WERI-Rb-1 (cell line): ENCODE measurements at regions not wholly inside any gene's neighbourhood (a gene's known extent, or its start where the extent isn't known, plus 50 kb on each side); places are given as distances from the start of the nearest gene placed in this dataset.
"Not testable (repeated sequence)": the region's sequence is repeated elsewhere in the genome, so short reads cannot be mapped to it uniquely, and the experiment has no call there.

ENCODE experiments used
- DNase-seq: peaks from one replicate; pipeline ENCODE4 v3.0.0-alpha.2; 2020
- H3K27ac ChIP-seq: fragments of 250-450 bp; sonication (Bioruptor Pico); 2 replicates; pipeline ENCODE4 v1.5.1; 2020; ENCODE audit warnings: mild to moderate bottlenecking, moderate library complexity
- H3K27me3 ChIP-seq: fragments of 250-450 bp; sonication (Bioruptor Pico); 2 replicates; pipeline ENCODE4 v1.5.1; 2021; ENCODE audit warnings: mild to moderate bottlenecking, low read depth, moderate library complexity; ENCODE audit not compliant: insufficient read depth, severe bottlenecking
- H3K36me3 ChIP-seq: fragments of 250-450 bp; sonication (Bioruptor Pico); 2 replicates; pipeline ENCODE4 v1.5.1; 2020; ENCODE audit warnings: mild to moderate bottlenecking, moderate library complexity
- H3K4me3 ChIP-seq: 2 replicates; pipeline ENCODE4 v1.5.1; 2011; ENCODE audit warnings: low read depth, mild to moderate bottlenecking, control low read depth, low read length
- H3K9me3 ChIP-seq: fragments of 250-450 bp; sonication (Bioruptor Pico); 2 replicates; pipeline ENCODE4 v1.5.1; 2021; ENCODE audit warnings: mild to moderate bottlenecking, moderate library complexity; ENCODE audit not compliant: severe bottlenecking
- TF ChIP-seq, protein P1 (sequence below): IDR thresholded peaks from 2 replicates; pipeline ENCODE4 v1.5.1; 2011; ENCODE audit warnings: low read depth, mild to moderate bottlenecking, control low read depth, inconsistent platforms, low read length

DNA sequence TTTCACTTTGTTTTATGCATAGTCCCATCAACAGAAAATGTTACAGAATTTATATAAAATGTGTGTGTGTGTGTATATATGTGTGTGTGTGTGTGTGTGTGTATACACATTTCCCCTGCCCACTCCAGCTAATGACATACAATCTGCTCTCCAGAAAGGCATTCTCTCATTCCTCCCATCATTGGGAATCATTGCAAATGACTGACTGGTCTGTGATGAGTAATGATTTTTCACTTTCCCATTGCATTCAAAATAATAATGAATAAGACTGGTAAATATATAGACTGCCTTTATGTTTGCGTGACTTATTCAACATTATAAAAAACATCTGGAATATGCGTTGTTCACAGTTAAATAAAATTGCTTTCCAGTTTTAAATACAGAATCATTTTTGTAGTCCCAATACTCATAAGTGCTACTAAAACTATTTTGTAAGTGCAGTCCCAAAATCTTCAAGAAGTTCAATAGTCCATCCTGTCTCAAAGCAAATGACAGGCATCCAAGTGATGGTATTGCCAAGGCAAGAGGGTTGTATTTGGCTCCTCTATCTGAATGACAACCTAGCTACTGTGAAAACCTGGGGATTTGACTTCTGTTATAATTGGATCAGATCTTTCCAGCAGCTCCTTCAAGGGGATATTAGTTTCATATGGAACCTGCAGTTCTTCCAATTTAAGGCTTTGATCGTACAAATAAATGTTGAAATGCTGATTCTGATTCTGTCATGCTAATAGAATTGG, 150.9 kb downstream of the POLR1F start:
- H3K4me3 ChIP-seq, result no peak overlapping the region
- no peak overlapping the region for H3K27ac ChIP-seq
- no peak for DNase-seq
- H3K9me3 ChIP-seq, result no peaks in the 10 kb centered on the region
- H3K27me3 ChIP-seq, result no peaks in the 10 kb centered on the region
- H3K36me3 ChIP-seq, result no peaks in the 10 kb centered on the region
- TF ChIP-seq, protein P1, sequence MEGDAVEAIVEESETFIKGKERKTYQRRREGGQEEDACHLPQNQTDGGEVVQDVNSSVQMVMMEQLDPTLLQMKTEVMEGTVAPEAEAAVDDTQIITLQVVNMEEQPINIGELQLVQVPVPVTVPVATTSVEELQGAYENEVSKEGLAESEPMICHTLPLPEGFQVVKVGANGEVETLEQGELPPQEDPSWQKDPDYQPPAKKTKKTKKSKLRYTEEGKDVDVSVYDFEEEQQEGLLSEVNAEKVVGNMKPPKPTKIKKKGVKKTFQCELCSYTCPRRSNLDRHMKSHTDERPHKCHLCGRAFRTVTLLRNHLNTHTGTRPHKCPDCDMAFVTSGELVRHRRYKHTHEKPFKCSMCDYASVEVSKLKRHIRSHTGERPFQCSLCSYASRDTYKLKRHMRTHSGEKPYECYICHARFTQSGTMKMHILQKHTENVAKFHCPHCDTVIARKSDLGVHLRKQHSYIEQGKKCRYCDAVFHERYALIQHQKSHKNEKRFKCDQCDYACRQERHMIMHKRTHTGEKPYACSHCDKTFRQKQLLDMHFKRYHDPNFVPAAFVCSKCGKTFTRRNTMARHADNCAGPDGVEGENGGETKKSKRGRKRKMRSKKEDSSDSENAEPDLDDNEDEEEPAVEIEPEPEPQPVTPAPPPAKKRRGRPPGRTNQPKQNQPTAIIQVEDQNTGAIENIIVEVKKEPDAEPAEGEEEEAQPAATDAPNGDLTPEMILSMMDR, result no peak

DNA sequence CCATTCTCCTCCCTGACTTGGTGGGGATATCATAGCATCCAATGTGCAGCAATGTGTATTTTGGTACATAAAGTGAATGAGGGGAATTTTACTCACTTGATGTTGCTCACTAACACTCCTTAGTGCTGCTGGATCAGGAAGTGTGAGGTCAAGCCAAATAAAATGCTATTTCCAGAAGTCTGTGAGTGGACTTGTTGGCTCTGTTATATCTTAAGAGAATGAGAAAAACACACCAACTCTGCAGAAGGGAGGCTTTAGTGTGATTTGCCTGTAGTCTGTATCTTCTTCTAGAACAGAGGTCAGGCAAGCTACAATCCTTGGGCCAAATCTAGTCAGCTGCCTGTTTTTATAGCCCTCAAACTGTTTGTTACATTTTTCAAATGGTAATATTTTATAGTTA, 154.3 kb downstream of the POLR1F start:
- H3K36me3 ChIP-seq, result no peaks in the 10 kb centered on the region
- H3K9me3 ChIP-seq, result no peaks in the 10 kb centered on the region
- TF ChIP-seq, protein P1, result no peak
- H3K27me3 ChIP-seq, result no peaks in the 10 kb centered on the region
- DNase-seq, result no peak
- H3K27ac ChIP-seq, result no peak overlapping the region
- no peak overlapping the region for H3K4me3 ChIP-seq

DNA sequence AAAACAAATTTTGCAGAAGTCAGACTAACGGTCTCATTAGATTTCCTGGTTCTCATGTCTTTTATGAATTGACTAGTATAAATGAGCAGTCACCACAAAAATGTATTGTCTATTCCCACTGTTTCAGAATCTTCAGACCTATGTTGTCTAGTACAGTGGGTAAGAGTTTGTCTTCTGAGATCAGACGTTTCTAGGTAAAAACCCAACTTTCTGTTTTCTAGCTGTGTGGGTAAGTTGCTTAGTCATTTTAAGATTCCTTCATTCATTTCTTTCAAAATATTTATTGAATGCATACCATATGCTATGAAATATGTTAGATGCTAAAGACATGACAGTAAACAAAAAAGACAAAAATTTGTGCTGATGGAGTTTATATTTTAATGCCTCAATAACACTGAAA, 156.3 kb downstream of the POLR1F start:
- TF ChIP-seq, protein P1, result no peak
- Histone ChIP-seq H3K36me3 (no peaks in the 10 kb centered on the region), H3K27me3 (no peaks in the 10 kb centered on the region), H3K4me3 (no peak overlapping the region), H3K9me3 (no peaks in the 10 kb centered on the region), H3K27ac (no peak overlapping the region)
- no peak for DNase-seq

DNA sequence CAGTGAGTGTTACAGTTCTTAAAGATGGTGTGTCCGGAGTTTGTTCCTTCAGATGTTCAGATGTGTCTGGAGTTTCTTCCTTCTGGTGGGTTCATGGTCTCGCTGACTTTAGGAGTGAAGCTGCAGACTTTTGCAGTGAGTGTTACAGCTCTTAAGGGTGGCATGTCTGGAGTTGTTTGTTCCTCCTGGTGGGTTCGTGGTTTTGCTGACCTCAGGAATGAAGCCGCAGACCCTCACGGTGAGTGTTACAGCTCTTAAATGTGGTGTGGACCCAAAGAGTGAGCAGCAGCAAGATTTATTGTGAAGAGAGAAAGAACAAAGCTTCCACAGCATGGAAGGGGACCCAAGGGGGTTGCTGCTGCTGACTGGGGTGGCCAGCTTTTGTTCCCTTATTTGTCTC, 159.6 kb downstream of the POLR1F start:
- not testable (repeated sequence) for DNase-seq, H3K4me3 ChIP-seq, H3K36me3 ChIP-seq, H3K27ac ChIP-seq, H3K27me3 ChIP-seq, H3K9me3 ChIP-seq

DNA sequence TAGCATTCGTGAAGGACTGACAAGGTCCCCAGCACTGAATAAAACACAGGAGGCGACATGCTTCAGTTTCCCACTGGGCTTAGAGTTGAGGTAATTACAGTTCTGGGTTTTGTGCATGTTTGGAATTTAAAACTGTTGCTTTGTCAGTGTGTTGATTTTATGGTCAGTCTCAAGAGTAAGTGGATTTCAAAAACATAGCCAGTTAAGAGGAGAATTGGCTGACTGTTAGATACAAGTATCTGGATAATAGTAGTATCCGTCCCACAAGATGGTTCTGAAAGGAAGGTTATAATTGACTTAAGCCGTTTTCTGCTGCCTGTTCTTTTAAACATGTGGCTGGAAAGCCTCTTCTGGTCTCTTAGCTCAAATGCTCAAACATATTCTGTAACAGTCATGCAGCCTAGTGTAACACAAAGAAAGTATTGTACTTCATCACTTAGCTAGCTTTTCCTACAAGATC, 170.9 kb downstream of the POLR1F start:
- no peaks in the 10 kb centered on the region for H3K36me3 ChIP-seq
- H3K4me3 ChIP-seq, result no peak overlapping the region
- DNase-seq, result no peak
- no peak overlapping the region for H3K27ac ChIP-seq
- H3K9me3 ChIP-seq, result peaks cover 3% of the 10 kb centered on the region
- H3K27me3 ChIP-seq, result no peaks in the 10 kb centered on the region
- TF ChIP-seq, protein P1, result no peak

DNA sequence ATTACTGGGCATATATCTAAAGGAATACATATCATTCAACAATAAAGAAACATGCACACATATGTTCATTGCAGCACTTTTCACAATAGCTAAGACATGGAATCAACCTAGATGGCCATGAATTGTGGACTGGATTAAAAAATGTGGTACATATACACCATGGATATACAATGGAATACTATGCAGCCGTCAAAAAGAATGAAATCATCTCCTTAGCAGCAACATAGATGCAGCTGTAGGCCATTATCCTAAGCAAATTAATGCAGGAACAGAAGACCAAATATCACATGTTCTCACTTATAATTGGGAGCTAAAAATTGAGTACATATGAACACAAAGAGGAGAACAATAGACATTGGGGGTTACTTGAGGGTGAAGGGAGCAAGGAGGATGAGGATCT, 175.6 kb downstream of the POLR1F start:
- H3K27ac ChIP-seq, result no peak overlapping the region
- peaks cover 3% of the 10 kb centered on the region for H3K9me3 ChIP-seq
- no peak overlapping the region for H3K4me3 ChIP-seq
- no peaks in the 10 kb centered on the region for H3K27me3 ChIP-seq
- TF ChIP-seq, protein P1, result no peak
- no peaks in the 10 kb centered on the region for H3K36me3 ChIP-seq
- no peak for DNase-seq
